ENCODE measurements at regions not wholly inside any gene's neighbourhood (a gene's known extent, or its start where the extent isn't known, plus 50 kb on each side); places are given as distances from the start of the nearest gene placed in this dataset.

GRCh38 chr9:89953824-89954615 is 349.2 kb downstream of the GADD45G start:
- TF ChIP-seq FOXP2 (optimal IDR thresholded peaks at IDR 0.05; ENCODE audit: control extremely low read depth, extremely low read length, insufficient read depth) (no peak), EZH2 (IDR thresholded peaks at IDR 0.05) (no peak)
